ENCODE measurements at regions not wholly inside any gene's neighbourhood (a gene's known extent, or its start where the extent isn't known, plus 50 kb on each side); places are given as distances from the start of the nearest gene placed in this dataset.
"Not testable (repeated sequence)": the region's sequence is repeated elsewhere in the genome, so short reads cannot be mapped to it uniquely, and the experiment has no call there.

GRCh38 chr6:81612136-81612535 is 140.3 kb downstream of the TENT5A start:
- FAIRE-seq: no peak
- TF ChIP-seq POLR2AphosphoS5 (IDR thresholded peaks at IDR 0.05; ENCODE audit: low read depth, low read length) (no peak), SPI1 (IDR thresholded peaks at IDR 0.05; ENCODE audit: low read depth, low read length) (no peak), POU2F2 (IDR thresholded peaks at IDR 0.05; ENCODE audit: low read depth, low read length) (no peak), POLR2A (IDR thresholded peaks at IDR 0.05; ENCODE audit: low read depth, low read length) (no peak), TAF1 (IDR thresholded peaks at IDR 0.05; ENCODE audit: low read depth, low read length) (no peak), PAX5 (IDR thresholded peaks at IDR 0.05; ENCODE audit: insufficient read depth, low read length, severe bottlenecking) (no peak)

GRCh38 chr6:81609736-81610135 is 142.7 kb downstream of the TENT5A start:
- TF ChIP-seq POLR2AphosphoS5 (IDR thresholded peaks at IDR 0.05; ENCODE audit: low read depth, low read length) (no peak), TAF1 (IDR thresholded peaks at IDR 0.05; ENCODE audit: low read depth, low read length) (no peak), SPI1 (IDR thresholded peaks at IDR 0.05; ENCODE audit: low read depth, low read length) (no peak), POU2F2 (IDR thresholded peaks at IDR 0.05; ENCODE audit: low read depth, low read length) (no peak), PAX5 (IDR thresholded peaks at IDR 0.05; ENCODE audit: insufficient read depth, low read length, severe bottlenecking) (no peak), POLR2A (IDR thresholded peaks at IDR 0.05; ENCODE audit: low read depth, low read length) (no peak)
- no peak for DNase-seq (ENCODE audit: insufficient read length, low spot score)
- no peak for FAIRE-seq

More at GRCh38 chr6:81612136-81612535, 140.3 kb downstream of the TENT5A start:
- DNase-seq (ENCODE audit: insufficient read length, low spot score): no peak

- no peak for FAIRE-seq
- no peak for DNase-seq (ENCODE audit: insufficient read length, low spot score)
- TF ChIP-seq POLR2A (IDR thresholded peaks at IDR 0.05; ENCODE audit: low read depth, low read length) (no peak), POLR2AphosphoS5 (IDR thresholded peaks at IDR 0.05; ENCODE audit: low read depth, low read length) (no peak), POU2F2 (IDR thresholded peaks at IDR 0.05; ENCODE audit: low read depth, low read length) (no peak), SPI1 (IDR thresholded peaks at IDR 0.05; ENCODE audit: low read depth, low read length) (no peak), PAX5 (IDR thresholded peaks at IDR 0.05; ENCODE audit: insufficient read depth, low read length, severe bottlenecking) (no peak), TAF1 (IDR thresholded peaks at IDR 0.05; ENCODE audit: low read depth, low read length) (no peak)
Observed at GRCh38 chr6:81608776-81609175, 143.7 kb downstream of the TENT5A start.

GRCh38 chr6:81606965-81607381 is 145.5 kb downstream of the TENT5A start:
- no peak for TF ChIP-seq TAF1 (IDR thresholded peaks at IDR 0.05; ENCODE audit: low read depth, low read length)
- no peak for TF ChIP-seq POLR2AphosphoS5 (IDR thresholded peaks at IDR 0.05; ENCODE audit: low read depth, low read length)
- no peak for TF ChIP-seq PAX5 (IDR thresholded peaks at IDR 0.05; ENCODE audit: insufficient read depth, low read length, severe bottlenecking)
- TF ChIP-seq SPI1 (IDR thresholded peaks at IDR 0.05; ENCODE audit: low read depth, low read length): no peak
- TF ChIP-seq POLR2A (IDR thresholded peaks at IDR 0.05; ENCODE audit: low read depth, low read length): no peak
- TF ChIP-seq POU2F2 (IDR thresholded peaks at IDR 0.05; ENCODE audit: low read depth, low read length): no peak
- DNase-seq (ENCODE audit: insufficient read length, low spot score) (no peak), FAIRE-seq (no peak)

- no peak for DNase-seq (ENCODE audit: insufficient read length, low spot score)
- FAIRE-seq: no peak
- no peak for TF ChIP-seq PAX5 (IDR thresholded peaks at IDR 0.05; ENCODE audit: insufficient read depth, low read length, severe bottlenecking)
- no peak for TF ChIP-seq POLR2A (IDR thresholded peaks at IDR 0.05; ENCODE audit: low read depth, low read length)
- no peak for TF ChIP-seq SPI1 (IDR thresholded peaks at IDR 0.05; ENCODE audit: low read depth, low read length)
- no peak for TF ChIP-seq TAF1 (IDR thresholded peaks at IDR 0.05; ENCODE audit: low read depth, low read length)
- TF ChIP-seq POU2F2 (IDR thresholded peaks at IDR 0.05; ENCODE audit: low read depth, low read length): no peak
- no peak for TF ChIP-seq POLR2AphosphoS5 (IDR thresholded peaks at IDR 0.05; ENCODE audit: low read depth, low read length)
Observed at GRCh38 chr6:81605526-81605925, 147.0 kb downstream of the TENT5A start.

DNA sequence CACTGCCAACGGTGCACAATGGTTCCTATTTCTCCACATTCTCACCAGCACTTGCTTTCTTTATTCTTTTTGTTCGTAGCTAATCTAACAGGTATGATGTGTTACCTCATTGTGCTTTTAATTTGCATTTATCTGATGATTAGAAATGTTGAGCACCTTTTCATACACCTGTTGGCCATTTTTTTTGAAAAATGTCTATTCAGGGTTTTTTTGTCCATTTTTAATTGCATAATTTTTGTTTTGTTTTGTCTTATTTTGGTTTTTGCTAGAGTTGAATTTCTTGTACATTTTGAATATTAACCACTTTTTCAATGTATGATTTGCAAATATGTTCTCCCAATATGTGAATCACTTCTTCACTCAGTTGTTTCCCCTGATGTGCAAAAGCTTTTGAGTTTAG is 150.6 kb downstream of the TENT5A start:
- TF ChIP-seq SPI1 (IDR thresholded peaks at IDR 0.05; ENCODE audit: low read depth, low read length): no peak
- TF ChIP-seq POLR2A (IDR thresholded peaks at IDR 0.05; ENCODE audit: low read depth, low read length): no peak
- no peak for TF ChIP-seq POU2F2 (IDR thresholded peaks at IDR 0.05; ENCODE audit: low read depth, low read length)
- TF ChIP-seq PAX5 (IDR thresholded peaks at IDR 0.05; ENCODE audit: insufficient read depth, low read length, severe bottlenecking): no peak
- no peak for TF ChIP-seq TAF1 (IDR thresholded peaks at IDR 0.05; ENCODE audit: low read depth, low read length)
- TF ChIP-seq POLR2AphosphoS5 (IDR thresholded peaks at IDR 0.05; ENCODE audit: low read depth, low read length): no peak
- FAIRE-seq (no peak), DNase-seq (ENCODE audit: insufficient read length, low spot score) (no peak)

DNA sequence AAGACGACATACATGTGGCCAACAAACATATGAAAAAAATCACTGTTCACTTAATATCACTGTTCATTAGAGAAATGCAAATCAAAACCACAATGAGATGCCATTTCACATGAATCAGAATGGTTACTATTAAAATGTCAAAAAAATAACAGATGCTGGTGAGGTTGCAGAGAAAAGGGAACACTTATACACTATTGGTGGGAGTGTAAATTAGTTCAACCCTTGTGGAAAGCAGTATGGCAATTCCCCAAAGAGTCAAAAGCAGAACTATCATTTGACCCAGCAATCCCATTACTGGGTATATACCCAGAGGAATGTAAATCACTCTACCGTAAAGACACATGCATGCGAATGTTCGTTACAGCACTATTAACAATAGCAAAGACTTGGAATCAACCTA is 152.0 kb downstream of the TENT5A start:
- not testable (repeated sequence) for FAIRE-seq; DNase-seq (ENCODE audit: insufficient read length, low spot score)

GRCh38 chr6:81594501-81594900 is 158.0 kb downstream of the TENT5A start:
- DNase-seq (ENCODE audit: insufficient read length, low spot score) (no peak), FAIRE-seq (no peak)
- no peak for TF ChIP-seq PAX5 (IDR thresholded peaks at IDR 0.05; ENCODE audit: insufficient read depth, low read length, severe bottlenecking)
- TF ChIP-seq POU2F2 (IDR thresholded peaks at IDR 0.05; ENCODE audit: low read depth, low read length): no peak
- TF ChIP-seq POLR2AphosphoS5 (IDR thresholded peaks at IDR 0.05; ENCODE audit: low read depth, low read length): no peak
- no peak for TF ChIP-seq SPI1 (IDR thresholded peaks at IDR 0.05; ENCODE audit: low read depth, low read length)
- TF ChIP-seq POLR2A (IDR thresholded peaks at IDR 0.05; ENCODE audit: low read depth, low read length): no peak
- no peak for TF ChIP-seq TAF1 (IDR thresholded peaks at IDR 0.05; ENCODE audit: low read depth, low read length)

GRCh38 chr6:81590314-81590691 is 162.2 kb downstream of the TENT5A start:
- FAIRE-seq (no peak), DNase-seq (ENCODE audit: insufficient read length, low spot score) (no peak)
- TF ChIP-seq PAX5 (IDR thresholded peaks at IDR 0.05; ENCODE audit: insufficient read depth, low read length, severe bottlenecking): no peak
- TF ChIP-seq POLR2AphosphoS5 (IDR thresholded peaks at IDR 0.05; ENCODE audit: low read depth, low read length): no peak
- TF ChIP-seq TAF1 (IDR thresholded peaks at IDR 0.05; ENCODE audit: low read depth, low read length): no peak
- no peak for TF ChIP-seq POLR2A (IDR thresholded peaks at IDR 0.05; ENCODE audit: low read depth, low read length)
- TF ChIP-seq SPI1 (IDR thresholded peaks at IDR 0.05; ENCODE audit: low read depth, low read length): no peak
- no peak for TF ChIP-seq POU2F2 (IDR thresholded peaks at IDR 0.05; ENCODE audit: low read depth, low read length)

All from GM12891 (cell line).